ENCODE measurements at regions not wholly inside any gene's neighbourhood (a gene's known extent, or its start where the extent isn't known, plus 50 kb on each side); places are given as distances from the start of the nearest gene placed in this dataset.

DNA sequence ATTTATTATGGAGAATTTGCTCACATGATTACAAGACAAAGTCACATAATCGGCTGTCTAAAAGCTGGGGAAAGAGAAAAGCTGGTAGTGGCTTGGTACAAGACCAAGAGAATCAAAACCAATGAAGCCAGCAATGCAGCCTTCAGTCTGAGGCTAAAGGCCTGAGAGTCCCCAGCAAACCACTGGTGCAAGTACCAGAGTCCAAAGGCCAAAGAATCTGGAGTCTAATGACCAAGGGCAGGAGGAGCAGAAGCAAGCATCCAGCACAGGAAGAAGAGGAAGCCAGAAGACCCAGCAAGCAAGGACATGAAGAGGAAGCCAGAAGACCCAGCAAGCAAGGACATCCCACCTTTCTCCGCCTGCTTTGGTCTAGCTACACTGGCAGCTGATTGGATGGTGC is 250.6 kb upstream of the SALL1 start:
- Histone ChIP-seq H3K4me1 (no peaks in the 10 kb centered on the region), H3K36me3 (ENCODE audit: insufficient read depth in 1 of 2, low read depth in 1 of 2) (no peaks in the 10 kb centered on the region), H3K9me3 (no peaks in the 10 kb centered on the region), H3K27ac (no peak overlapping the region), H3K27me3 (ENCODE audit: insufficient read depth in 3 of 3, low read length in 2 of 3) (no peaks in the 10 kb centered on the region), H3K4me3 (no peak overlapping the region)
- TF ChIP-seq, protein P1, sequence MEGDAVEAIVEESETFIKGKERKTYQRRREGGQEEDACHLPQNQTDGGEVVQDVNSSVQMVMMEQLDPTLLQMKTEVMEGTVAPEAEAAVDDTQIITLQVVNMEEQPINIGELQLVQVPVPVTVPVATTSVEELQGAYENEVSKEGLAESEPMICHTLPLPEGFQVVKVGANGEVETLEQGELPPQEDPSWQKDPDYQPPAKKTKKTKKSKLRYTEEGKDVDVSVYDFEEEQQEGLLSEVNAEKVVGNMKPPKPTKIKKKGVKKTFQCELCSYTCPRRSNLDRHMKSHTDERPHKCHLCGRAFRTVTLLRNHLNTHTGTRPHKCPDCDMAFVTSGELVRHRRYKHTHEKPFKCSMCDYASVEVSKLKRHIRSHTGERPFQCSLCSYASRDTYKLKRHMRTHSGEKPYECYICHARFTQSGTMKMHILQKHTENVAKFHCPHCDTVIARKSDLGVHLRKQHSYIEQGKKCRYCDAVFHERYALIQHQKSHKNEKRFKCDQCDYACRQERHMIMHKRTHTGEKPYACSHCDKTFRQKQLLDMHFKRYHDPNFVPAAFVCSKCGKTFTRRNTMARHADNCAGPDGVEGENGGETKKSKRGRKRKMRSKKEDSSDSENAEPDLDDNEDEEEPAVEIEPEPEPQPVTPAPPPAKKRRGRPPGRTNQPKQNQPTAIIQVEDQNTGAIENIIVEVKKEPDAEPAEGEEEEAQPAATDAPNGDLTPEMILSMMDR (IDR thresholded peaks at IDR 0.05), result no peak
- intact Hi-C loops (cut with DNase I), result no loop called here
- no peak for DNase-seq
- WGBS, 3 donors, result 84 to 95% (median 91%) methylated on average over 2 of the region's 2 CpGs
- no peak for ATAC-seq

DNA sequence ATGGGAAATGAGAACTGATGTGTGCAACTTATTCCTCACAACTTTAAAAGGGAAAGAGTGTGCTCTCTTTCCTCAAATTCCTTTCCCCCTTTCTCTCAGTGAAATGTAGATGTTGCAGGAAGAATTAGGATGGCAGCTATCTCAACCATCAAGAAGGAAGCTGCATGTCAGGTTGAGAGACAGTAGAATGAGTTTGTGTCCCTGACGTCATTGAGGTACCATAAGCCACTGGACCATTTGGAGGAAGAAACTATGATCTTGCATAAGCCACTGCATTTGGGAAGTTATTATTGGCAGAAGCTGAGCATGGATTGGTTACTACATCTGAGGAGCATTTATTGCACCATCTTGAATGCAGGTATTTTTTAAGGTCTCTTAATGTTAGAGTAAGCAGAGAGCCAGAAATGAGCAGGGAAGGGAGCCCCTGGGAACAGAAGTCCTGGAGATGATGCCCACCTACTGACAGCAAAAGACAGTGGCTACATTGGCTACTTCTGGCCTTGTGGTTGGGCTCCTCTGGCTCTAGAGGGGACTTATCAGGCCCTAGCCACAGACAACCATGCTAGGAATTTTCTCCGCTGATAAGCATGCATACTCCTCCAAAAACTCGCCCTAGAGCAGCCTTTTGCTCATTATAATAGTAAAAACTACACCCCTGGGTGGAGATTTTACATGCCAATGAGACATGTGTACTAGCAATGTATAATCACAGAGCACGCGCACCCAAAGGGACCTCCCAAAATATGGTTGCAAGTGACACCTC is 249.0 kb upstream of the SALL1 start:
- no peak for ATAC-seq
- H3K27me3 ChIP-seq (ENCODE audit: insufficient read depth in 3 of 3, low read length in 2 of 3), result no peaks in the 10 kb centered on the region
- H3K9me3 ChIP-seq, result no peaks in the 10 kb centered on the region
- no peaks in the 10 kb centered on the region for H3K4me1 ChIP-seq
- TF ChIP-seq, protein P1 (IDR thresholded peaks at IDR 0.05), result no peak
- DNase-seq, result no peak
- intact Hi-C loops (cut with DNase I), result no loop called here
- no peak overlapping the region for H3K27ac ChIP-seq
- H3K4me3 ChIP-seq, result no peak overlapping the region
- WGBS, 3 donors, result 78 to 86% (median 83%) methylated on average over 5 of the region's 5 CpGs
- H3K36me3 ChIP-seq (ENCODE audit: insufficient read depth in 1 of 2, low read depth in 1 of 2), result no peaks in the 10 kb centered on the region

DNA sequence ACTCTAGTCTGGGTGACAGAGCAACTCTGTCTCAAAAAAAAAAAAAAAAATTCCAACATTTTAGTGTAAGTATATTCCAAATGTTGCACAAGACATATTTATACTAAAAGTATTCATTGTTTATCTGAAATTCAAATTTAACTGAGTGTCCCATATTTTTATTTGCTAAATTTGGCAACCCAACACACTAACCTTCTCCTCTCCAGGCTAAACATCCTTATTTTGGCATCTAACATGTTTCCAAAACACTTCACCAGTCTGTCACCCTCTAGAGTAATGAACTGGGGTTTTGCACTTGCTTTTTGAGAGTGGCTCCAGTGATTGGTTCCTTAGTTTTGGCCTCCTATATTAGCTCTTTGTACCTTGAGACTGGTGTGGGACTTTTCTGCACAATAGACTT is 243.4 kb upstream of the SALL1 start:
- H3K9me3 ChIP-seq, result peaks cover 4% of the 10 kb centered on the region
- H3K4me1 ChIP-seq, result no peaks in the 10 kb centered on the region
- no peak for ATAC-seq
- H3K27me3 ChIP-seq (ENCODE audit: insufficient read depth in 3 of 3, low read length in 2 of 3), result peaks cover 0 to 3% (median 0%) of the 10 kb centered on the region in 3 donors
- DNase-seq, result no peak
- no peak overlapping the region for H3K27ac ChIP-seq
- TF ChIP-seq, protein P1 (IDR thresholded peaks at IDR 0.05), result no peak
- H3K36me3 ChIP-seq (ENCODE audit: insufficient read depth in 1 of 2, low read depth in 1 of 2), result no peaks in the 10 kb centered on the region
- H3K4me3 ChIP-seq, result no peak overlapping the region
- intact Hi-C loops (cut with DNase I), result no loop called here

DNA sequence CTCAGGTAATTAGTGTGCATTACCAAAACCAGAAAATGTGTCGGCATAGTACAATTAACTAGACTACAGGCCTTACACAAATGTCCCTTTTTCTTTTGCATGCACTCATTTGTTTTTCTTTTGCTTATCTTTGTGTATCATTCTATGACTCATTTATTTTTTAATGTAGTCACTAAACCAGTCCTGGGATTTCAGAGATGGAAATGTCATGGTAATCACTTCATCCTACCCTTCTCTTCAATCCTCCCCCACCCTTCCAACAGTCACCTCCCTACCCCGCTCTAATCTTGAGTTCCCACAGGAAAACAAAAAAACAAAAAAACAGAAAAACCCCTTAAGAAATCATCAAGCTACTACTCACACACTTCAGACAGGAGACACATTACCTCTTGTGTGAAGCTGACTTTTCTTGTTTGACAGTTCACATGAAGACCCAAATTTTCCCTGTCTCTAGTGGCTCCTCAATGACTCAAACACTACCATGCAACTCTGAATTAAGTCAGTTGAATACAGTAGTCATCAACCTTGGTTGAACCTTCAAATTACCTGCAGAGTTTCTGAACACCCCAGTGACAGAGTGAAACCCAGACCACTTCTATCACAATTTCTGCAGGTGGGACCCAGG is 242.4 kb upstream of the SALL1 start:
- ATAC-seq (no peak), DNase-seq (no peak)
- intact Hi-C loops (cut with DNase I), result no loop called here
- Histone ChIP-seq H3K9me3 (peaks cover 6% of the 10 kb centered on the region), H3K27me3 (ENCODE audit: insufficient read depth in 3 of 3, low read length in 2 of 3) (peaks cover 0 to 3% (median 0%) of the 10 kb centered on the region in 3 donors), H3K4me3 (no peak overlapping the region), H3K4me1 (no peaks in the 10 kb centered on the region), H3K27ac (no peak overlapping the region), H3K36me3 (ENCODE audit: insufficient read depth in 1 of 2, low read depth in 1 of 2) (no peaks in the 10 kb centered on the region)
- TF ChIP-seq, protein P1 (IDR thresholded peaks at IDR 0.05), result no peak
- 90 to 97% (median 97%) methylated on average over 2 of the region's 2 CpGs for WGBS, 3 donors

Data from psoas muscle (tissue), 7 donors.